ENCODE measurements at regions not wholly inside any gene's neighbourhood (a gene's known extent, or its start where the extent isn't known, plus 50 kb on each side); places are given as distances from the start of the nearest gene placed in this dataset.

GRCh38 chr7:70907259-70908247 is 224.4 kb upstream of the GALNT17 start:
- no peak for DNase-seq (ENCODE audit: low read depth in 2 of 2)

DNA sequence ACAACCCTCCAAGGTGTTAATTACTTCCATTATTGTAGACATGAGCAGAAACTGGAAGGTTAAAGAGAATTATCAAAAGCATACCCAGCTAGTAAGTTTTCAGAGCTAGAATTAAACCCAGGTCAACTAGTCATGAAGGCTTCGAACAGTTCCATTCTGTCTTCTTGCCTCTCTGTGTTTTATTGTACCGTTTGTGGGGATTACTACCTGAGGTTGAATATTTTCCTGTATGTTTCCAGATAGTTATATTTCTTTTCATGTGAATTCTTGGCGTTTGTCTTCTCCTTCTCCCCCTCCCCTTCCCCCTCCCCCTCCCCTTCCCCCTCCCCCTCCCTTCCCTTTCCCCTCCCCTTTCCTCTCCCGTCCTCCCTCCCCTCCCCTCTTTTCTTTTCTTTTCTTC is 218.0 kb upstream of the GALNT17 start:
- DNase-seq (ENCODE audit: low read depth in 2 of 2), result no peak

DNA sequence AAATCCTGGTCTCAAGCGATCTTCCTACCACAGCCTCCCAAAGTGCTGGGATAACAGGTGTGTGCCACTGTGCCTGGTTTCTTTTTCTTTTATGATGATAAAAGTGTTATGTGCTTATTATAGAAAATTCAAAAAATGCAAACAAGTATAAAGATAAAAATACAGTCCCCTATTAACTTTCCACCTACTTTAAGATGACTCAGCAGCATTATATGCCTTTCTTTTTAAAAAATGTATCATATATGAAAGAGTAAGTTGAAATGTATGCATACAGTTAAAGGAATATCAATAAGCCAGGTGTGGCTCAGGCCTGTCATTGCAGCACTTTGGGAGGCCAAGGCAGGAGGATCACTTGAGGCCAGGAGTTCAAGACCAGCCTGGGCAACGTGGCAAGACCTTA is 216.9 kb upstream of the GALNT17 start:
- DNase-seq (ENCODE audit: low read depth in 2 of 2), result no peak

DNA sequence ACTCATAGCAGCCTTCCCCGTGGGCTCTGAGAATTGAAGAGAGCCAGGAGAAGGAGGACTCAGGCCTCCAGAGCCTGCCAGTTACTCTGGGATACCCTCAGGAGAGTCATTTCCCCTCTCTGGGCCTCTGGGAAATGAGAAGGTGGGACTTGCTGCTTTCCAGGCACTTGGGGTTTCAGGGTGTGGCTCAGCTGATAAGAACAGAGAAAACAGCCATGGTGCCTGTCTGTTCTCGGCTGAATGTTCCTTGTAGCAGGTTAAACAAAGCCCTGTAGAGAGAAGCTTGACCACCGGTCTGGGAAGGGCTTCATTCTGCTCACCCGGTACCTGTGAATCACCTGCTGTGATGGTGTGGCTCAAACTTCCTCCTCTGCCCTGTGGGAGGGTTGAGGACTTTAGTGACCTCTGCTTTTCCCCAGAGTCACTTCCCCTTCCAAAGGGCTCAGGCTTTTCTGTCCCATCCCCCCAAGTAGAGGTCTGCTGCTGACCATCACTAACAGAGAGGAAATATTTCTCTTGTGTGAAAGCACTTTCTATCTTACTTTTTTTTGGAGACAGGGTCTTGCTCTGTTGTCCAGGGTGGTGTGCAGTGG is 212.4 kb upstream of the GALNT17 start:
- no peak for DNase-seq (ENCODE audit: low read depth in 2 of 2)

- no peak for DNase-seq (ENCODE audit: low read depth in 2 of 2)
These were observed 211.1 kb upstream of the GALNT17 start for GRCh38 chr7:70920876-70921275.

DNA sequence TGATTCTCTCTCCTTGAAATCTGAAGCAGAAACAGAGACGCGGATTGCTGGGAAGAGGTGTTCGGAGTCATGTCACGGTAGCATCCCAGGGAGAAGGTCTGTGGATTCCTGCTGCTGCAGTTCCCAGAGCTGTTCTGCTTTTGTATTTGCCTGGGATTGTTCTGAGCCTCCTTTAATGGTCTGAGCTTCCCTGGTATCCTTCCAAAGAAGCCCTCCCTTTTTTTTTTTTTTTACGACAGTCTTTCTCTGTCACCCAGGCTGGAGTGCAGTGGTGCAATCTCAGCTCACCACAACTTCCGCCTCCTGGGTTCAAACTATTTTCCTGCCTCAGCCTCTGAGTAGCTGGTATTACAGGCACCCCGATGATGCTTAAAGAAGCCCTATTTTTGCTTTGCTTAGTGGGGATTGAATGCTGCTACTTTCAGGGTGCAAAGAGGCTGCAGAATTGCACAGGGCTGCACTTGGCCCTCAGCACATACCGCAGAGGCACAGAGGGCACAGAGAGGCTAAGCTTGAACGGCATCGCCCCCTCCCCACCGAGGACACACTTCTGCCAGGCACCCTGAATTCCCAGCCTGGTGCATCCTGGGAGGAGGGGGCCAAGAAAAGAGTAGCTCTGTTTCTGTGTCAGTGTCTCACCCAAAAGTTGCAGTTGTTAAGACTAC is 208.6 kb upstream of the GALNT17 start:
- no peak for DNase-seq (ENCODE audit: low read depth in 2 of 2)

DNA sequence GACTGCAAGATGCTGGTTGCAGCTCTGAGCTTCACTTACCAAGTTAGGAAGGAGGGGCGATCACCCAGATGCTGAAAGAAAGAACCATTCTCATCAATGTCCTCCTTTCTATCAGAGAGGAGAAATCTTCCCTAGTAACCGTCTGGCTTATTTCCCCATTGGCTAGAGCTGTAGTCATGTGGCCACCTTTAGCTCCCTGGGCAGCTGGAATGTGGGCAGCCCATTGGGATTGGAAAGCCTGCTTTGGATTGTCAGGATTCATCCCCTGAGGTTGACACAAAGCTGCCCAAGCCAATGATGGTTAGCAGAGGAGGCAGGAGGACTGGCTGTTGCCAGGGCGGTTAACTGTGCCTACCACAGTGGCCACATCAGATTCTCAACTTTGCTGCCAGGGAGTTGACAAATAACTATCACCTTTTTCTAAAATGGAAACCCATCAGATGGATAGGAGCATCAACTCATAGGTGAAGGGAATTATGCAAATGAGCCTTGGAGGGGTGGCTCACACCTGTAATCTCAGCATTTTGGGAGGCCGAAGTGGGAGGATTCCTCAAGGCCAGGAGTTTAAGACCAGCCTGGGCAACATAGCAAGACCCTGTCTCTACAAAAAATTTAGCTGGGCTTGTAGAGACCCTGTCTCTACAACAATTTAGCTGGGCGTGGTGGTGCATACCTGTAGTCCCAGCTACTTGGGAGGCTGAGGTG is 206.4 kb upstream of the GALNT17 start:
- no peak for DNase-seq (ENCODE audit: low read depth in 2 of 2)

- no peak for DNase-seq (ENCODE audit: low read depth in 2 of 2)
These were observed 205.3 kb upstream of the GALNT17 start for GRCh38 chr7:70926666-70927065.

DNA sequence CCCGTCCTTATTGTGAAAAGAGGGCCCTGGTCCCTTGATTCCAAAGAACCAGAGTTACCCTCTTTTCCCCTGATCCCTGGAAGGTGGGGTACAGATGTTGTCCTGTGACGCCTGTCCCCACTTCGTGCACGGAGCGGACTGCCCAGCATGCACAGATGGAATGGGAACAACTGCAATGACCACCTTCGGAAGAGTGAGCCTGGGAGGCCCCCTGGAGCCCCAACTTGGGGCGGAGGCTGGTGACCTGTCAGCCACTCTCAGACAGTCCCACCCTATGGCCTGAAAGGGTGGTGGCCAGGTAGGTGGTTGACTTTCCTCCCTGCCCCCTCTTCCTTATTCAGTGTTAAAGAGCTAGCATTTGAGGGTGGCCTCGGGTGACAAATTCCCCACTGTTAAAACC is 196.6 kb upstream of the GALNT17 start:
- no peak for DNase-seq (ENCODE audit: low read depth in 2 of 2)

- DNase-seq (ENCODE audit: low read depth in 2 of 2), result no peak
These were observed 196.1 kb upstream of the GALNT17 start for GRCh38 chr7:70935854-70936253.

DNA sequence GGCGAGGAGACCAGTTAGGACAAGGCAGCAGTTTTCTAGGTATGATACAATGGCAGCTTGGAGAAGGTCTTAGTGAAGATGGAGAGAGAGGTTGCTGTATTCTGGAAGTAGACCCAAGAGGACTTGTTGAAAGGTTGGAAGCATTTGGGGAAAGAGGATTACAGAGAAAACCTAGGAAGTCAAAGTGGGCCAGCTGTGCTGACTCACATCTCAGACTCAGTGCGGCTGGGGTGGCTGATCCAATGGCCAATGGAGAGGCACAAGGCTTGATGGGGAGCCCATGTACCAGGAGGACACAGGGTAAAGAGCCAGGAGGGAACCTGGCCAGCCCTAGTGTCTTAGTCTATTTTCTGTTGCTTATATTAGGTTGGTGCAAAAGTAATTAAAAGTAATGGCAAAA is 194.5 kb upstream of the GALNT17 start:
- DNase-seq (ENCODE audit: low read depth in 2 of 2), result no peak

DNA sequence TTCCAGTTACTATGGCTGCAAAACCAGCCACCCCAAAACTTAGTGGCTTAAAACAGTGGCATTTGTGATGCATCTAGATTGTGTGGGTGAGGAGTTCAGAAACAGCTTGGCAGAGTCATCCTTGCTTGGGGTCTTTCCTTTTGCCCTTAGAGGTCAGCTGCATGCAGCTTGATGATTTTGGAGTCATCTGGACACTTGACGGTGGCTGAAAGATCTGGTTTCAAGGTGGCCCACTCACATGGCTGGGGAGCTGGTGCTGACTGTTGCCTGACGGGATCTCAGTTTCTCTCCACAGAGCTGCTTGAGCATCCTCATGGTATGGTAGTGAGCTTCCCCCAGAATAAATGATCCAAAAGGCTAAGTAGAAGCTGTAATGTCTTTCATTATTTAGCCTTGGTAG is 191.3 kb upstream of the GALNT17 start:
- no peak for DNase-seq (ENCODE audit: low read depth in 2 of 2)

- no peak for DNase-seq (ENCODE audit: low read depth in 2 of 2)
These were observed 189.2 kb upstream of the GALNT17 start for GRCh38 chr7:70942791-70943190.

- DNase-seq (ENCODE audit: low read depth in 2 of 2), result no peak
These were observed 187.4 kb upstream of the GALNT17 start for GRCh38 chr7:70944516-70944915.

GRCh38 chr7:70947181-70947580 is 184.8 kb upstream of the GALNT17 start:
- DNase-seq (ENCODE audit: low read depth in 2 of 2), result no peak

DNA sequence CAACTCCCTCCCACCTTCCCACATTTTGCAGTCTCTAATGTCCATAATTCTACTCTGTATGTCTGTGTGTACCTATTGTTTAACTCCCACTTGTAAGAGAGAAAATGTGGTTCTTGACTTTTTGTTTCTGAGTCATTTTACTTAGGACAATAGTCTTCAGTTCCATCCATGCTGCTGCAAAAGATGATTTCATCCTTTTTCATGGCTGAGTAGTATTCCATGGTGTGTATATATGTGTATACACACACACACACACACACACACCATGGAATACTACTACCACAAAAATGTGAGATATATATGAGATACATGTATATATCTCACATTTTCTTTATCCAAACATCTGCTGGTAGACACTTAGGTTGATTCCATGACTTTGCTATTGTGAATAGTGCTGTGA is 182.1 kb upstream of the GALNT17 start:
- DNase-seq (ENCODE audit: low read depth in 2 of 2), result no peak

DNA sequence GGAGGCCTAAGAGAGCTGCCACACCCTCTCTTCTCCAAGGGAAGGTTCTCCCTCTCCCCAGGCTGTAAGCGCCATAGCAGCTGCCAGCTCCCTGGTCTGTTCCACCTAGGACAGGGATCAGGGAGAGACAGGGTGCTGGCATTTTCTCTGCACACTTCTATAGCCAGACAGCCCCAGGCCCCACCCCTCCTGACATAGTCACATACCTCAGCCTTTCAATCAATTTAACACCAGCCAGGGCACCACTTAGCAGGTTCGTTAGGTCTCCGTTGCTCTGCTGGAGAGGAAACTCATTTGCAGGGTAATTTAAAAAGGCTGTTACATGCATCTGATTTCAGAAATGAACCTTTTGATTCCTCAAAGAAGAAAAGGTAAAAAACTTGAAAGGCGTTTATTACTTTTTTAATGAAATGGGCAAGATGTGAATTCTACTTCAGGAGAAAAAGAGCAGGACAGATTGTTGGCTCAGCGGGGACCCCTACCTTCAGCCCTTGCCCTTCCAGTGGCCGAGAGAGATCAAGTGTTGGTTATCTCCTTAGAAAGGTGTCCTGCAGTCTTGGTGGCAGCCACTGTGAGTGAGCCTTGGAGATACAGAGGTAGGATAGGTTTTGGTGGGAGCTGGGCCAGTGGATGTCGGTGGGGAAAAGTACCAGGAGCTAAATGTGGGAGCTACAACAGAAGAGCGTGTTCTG is 180.5 kb upstream of the GALNT17 start:
- no peak for DNase-seq (ENCODE audit: low read depth in 2 of 2)

DNA sequence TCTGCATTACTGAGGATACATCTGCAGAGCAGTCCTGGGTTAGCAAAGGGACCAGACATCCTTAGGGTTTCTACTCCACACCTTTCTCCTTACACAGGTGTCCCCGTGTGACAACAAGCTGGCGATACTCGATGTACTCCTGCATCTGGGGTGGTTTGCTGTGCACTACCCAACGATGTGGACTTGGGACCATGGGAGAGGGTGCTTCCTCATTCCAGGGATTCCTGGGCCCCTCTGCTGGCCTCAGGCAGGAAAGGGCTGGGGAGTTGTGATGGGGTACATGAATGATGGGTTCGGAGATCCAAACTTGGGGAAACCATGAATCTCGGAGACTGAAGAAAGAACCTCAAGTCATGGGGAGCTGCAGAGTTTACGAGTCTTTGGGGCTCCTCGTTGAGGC is 179.6 kb upstream of the GALNT17 start:
- DNase-seq (ENCODE audit: low read depth in 2 of 2), result no peak

DNA sequence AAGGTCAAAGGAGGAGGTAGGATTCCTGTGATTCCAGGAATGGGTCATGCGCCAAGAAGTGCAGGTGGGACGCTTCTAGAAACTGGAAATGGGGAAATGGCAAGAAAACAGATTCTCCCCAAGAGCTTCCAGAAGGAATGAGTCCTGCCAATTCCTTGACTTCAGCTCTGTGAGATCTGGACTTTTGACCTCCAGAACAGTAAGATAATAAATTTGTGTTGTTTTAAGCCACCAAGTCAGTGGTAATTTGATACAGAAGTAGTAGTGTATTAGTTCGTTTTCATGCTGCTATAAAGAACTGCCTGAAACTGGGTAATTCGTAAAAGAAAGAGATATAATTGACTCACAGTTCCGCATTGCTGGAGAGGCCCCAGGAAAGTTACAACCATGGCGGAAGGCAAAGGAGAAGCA is 178.6 kb upstream of the GALNT17 start:
- no peak for DNase-seq (ENCODE audit: low read depth in 2 of 2)

- no peak for DNase-seq (ENCODE audit: low read depth in 2 of 2)
These were observed 178.1 kb upstream of the GALNT17 start for GRCh38 chr7:70953796-70954195.

DNA sequence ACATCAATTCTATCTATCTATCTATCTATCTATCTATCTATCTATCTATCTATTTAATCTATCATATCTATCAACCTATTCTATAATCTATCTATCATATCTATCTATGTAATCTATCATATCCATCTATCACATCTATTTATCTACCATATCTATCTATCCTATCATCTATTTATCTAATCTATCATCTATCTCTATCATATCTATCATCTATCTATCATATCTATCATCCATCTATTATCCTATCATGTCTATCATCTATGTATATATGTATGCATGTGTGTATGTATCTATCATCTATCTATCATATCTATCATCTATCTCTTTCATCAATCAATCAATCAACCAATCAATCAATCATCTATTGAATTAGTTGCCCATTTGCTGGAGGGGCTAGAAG is 159.3 kb upstream of the GALNT17 start:
- no peak for DNase-seq (ENCODE audit: low read depth in 2 of 2)

DNA sequence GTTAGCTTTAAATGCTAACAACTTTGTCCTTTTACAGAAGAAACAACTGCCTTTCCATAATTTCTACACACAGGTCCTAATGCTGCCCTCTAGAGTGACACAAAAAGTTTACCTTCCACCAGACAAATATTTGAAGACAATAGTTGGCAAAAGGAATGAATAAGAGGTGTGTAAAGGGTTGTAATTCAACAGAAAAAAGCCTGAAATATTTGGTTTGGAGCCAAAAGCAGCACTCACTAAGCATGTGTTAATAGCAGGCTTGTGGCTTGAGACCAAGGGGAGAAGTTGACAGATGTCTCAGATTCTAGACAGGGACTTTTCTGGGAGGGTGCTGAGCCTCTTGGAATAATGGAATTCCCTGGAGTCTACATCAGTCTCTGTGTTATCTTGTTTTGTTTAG is 156.2 kb upstream of the GALNT17 start:
- no peak for DNase-seq (ENCODE audit: low read depth in 2 of 2)
